Stimulated activated CD4-positive, alpha-beta T cell treated with anti-CD3 and anti-CD28 coated beads, Interleukin-2, amount 100 ng/mL, for 4 hours (primary cell): ENCODE measurements at regions not wholly inside any gene's neighbourhood (a gene's known extent, or its start where the extent isn't known, plus 50 kb on each side); places are given as distances from the start of the nearest gene placed in this dataset.
"Not testable (repeated sequence)": the region's sequence is repeated elsewhere in the genome, so short reads cannot be mapped to it uniquely, and the experiment has no call there.

ENCODE experiments used
- DNase-seq: peaks from one replicate; pipeline ENCODE4 v3.0.0-alpha.2; 2020; ENCODE audit warnings: low read depth

DNA sequence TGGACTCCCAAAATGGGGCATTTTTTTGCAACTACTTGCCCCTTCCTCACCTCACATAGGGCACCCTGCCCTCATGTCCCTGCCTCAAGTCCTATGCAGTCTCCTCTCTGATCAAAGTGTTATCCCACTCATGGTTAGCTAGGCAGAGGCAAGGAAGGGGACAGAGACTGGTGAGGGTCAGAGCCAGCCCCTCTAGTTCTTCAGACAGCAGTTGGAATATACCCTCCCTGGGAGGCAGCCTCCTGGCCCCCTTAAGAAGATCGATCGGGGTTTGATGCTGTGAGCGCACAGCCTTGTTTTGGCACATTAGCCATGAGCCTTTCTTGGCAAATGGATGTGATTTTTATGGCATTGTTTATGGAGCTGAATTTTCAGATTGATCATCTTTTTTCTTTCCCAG is 436.9 kb downstream of the BUD13 start:
- DNase-seq: no peak

DNA sequence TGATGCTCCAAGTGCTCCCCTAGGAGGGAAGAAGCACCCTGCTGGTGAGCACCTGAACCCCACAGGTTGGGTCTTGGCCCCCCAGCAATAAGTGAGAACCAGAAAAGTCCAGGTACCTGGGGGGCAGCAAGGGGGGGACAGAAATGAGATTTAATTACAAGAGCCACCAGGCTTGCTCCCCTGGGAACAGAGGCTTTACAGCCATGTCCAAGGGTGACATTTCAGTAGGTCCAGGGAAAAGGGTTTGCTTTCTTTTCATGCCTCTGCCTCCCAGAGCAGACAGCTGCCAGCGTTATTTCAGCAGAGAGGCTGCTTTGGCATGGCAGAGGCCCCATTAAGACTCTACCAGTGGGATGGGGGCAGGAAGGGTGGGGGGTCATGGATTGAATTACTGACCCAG is 437.7 kb downstream of the BUD13 start:
- DNase-seq: no peak

DNA sequence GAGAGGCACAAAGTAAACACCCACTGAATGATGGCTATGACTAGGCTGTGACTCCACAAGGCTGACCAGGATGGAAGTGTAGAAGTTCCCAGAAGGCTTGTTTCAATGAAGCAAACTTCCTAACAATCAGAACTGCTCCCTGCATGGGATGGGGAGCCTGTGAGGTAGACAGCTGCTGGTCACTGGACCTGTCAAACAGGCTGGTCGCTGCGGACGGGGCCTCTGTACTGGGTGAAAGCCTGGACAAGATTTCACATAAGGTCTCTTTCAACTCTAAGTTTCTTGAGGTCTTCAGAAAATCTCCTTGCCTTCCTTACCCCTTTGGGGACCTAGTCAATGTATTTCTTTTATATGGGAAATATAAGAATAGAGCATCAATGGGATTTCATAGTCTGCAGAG is 438.2 kb downstream of the BUD13 start:
- DNase-seq: no peak

DNA sequence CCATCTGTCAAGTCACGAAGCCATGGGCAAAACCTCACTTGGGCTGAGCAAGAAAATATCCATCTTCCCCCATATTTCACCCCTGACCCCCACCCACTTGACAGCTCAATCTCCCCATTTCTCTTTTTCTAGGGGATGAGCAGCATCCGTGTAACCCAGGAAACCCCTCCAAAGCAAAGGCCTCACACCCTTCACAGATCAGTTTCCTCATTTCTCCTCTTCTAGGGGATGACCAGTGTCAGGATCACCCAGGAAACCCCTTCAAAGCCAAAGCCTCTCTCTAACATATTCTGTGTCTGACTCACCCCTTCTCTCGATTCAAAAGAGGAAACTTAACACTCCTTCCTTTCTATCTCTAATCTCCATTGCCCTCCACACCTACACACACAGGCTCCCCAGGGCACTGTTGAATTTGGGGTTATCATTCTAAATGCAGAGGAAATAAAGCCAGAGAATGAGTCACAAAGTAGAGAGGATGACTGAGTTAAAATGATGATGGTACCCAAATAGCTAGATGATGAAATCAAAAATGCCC is 439.7 kb downstream of the BUD13 start:
- no peak for DNase-seq

DNA sequence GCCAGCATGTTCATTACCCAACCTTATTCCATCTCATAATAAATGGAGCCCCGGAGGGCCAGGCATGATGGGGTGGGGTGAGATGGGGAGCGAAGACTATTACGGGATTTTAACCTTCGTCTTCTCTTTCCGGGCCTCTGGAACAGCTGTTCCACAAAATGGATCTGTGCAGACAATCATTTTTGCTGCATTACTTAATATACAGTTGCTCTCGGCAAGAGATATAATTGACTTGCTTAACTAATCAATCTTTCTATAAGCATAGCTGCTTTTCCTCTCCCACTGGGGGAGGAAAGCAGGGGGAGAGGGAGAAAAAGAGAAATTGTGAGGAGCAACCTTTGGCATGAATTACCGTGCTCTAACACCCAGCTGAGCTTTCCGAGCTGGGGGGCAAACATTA is 440.4 kb downstream of the BUD13 start:
- DNase-seq: no peak

DNA sequence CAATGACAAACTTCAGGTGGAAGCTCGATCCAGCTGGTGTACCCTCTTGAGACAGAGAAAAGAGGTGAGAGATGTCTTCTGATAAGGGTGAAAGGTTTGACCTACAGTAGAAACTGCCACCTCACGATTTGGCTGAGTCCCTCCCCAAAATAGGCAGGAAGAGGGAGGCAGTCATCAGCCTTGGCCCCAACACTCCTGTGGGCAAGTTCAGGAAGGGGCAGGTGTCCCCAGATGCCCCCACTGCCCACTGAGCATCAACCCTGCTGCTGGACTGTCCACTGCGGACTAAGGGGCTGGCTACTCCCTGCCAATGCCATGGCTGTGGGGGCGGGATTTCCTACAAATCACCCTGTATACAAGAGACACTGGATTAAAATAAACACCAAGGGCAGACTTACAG is 441.4 kb downstream of the BUD13 start:
- DNase-seq: no peak

DNA sequence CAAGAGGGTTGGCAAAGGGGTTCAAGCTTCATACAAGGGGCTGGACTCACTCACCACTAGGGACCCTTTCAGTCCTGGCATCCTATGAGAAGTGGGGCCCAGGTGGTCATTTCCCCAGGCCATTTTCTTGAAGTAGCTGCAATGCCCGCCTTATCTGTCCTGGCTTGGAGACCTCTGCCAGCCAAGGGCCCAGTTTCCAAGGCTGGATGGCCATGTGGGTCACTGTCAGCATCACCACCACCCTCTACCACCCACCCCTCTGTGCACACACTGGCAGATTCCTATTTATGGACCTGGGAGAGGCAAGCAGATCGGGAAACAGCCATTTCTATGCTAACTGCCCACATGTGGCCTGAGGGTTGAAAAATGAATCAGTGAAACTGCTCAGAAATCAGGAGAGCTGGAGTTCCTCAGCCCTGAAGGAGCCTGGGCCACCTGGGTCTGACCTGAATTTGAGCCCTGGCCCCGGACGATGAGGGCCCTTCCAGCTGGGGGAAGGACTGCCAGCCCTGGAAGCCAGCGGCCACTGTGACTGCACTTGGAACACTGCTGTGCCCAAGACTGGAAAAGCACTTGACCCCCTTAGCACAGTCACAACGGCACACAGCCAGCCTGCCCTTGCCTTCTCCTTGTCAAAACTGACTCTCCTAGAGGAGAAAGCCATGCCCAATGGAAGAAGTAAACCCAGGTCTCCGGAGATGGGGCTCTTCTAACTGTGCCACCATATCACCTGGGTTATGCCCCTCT is 442.2 kb downstream of the BUD13 start:
- DNase-seq: no peak

DNA sequence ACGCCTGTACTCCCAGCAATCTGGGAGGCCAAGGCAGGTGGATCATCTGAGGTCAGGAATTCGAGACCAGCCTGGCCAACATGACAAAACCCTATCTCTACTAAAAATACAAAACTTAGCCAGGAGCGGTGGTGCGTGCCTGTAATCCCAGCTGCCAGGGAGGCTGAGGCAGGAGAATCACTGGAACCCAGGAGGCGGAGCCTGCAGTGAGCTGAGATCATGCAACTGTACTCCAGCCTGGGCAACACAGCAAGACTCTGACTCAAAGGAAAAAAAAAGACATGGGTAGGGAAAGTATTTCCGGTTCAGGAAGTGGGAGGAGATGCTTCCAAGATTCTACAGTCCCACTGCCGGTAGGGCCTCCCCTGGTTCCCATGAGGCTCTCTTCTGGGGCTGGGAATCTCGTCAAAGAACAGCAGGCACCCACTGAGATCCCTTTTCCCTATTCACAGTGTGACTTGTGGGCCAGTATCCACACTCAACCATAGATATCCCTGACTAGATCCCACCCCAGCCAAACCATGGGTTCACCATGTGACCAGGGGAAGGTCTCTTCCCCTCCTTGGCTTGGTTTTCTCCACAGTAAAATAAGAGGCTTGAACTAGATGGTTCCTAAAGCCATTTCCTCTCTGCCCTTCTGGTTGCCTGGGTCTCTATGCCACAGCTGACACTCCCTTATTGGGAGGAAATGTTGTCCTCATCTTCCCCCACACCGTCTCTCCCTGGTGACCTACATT is 443.3 kb downstream of the BUD13 start:
- DNase-seq: no peak

DNA sequence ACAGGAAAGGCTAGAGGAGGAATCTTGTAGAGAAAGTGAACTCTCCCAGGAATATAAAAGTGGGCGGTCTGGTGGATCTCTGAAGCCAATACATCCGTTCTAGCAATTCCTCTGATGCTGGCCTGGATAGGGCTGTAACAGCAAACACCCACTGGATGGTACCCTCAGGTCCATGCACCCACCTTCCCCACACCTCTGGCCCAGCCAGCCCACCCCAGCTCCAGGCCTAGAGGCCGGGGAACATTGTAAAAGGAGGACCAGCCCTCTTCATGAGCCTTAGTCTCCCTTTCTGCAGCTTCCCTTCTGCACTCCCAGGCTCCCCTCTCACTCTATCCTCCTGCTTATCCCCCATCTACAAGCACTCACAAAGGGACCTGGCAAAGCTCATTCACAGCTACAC is 443.9 kb downstream of the BUD13 start:
- DNase-seq: no peak

DNA sequence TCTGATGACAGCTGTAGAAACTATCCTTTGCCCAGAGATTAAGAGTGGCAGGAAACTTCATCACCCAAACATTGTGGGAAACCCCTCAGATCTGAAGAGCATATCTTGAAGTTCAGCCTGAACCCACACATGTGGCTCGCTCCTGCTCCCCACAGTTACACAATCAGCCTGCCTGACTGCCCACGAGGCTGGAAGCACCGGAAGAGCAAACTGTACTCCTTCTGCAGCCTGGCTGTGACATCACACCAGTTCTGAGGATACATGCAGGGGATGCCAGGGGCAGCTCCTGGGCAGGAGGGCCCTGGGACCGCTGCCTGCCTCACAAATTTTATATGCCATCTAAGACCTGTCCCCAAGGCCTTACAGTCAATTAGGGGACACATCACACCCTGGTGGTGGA is 444.4 kb downstream of the BUD13 start:
- DNase-seq: no peak

DNA sequence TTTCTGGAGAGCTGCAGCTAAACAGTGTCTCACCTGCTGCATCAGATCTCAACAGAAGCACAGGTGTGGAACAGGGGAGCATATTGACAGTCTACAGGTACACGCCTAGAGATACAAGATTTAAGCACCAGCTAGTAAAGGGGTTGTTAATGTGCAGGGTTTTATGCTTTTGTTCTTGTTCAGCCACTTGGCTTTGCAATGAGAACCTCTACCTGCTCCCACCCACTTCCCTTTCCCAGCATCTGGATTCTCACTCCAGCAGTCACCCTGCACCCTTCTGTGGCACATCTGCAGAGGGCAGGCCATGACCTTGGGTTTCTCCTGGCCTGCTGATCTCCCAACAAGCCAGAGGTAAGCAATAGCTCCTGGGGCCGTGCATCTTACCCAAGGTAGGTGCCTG is 446.6 kb downstream of the BUD13 start:
- DNase-seq: no peak

DNA sequence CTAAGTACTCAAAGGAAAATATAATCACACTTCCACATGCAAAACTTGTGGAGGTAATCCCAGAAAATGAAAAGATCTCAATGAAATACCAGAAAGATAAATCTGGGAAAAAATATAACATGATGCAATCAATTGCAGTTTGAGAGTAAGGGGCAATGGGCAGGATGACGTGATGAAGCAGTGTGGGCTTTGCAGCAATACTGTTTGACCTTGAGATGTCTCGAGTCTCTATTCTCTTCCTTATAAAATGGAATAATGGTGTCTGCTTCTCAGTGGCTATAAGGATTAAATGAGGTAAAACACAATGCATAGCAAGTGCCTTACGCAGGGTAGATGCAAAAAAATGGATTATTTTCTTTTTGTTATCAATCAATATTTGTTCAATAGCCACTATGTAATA is 447.5 kb downstream of the BUD13 start:
- DNase-seq: no peak

DNA sequence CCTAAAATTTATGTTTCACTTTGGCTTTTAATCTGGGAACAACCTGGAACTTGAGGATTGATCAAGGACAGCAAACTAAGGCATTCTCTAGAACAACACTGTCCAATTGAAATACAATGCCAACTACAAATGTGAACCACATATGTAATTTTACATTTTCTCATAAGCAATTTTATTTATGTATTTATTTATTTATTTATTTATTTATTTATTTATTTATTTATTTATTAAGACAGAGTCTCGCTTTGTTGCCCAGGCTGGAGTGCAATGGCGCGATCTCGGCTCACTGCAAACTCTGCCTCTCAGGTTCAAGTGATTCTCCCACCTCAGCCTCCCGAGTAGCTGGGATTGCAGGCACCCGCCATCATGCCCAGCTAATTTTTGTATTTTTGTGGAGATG is 448.7 kb downstream of the BUD13 start:
- not testable (repeated sequence) for DNase-seq

DNA sequence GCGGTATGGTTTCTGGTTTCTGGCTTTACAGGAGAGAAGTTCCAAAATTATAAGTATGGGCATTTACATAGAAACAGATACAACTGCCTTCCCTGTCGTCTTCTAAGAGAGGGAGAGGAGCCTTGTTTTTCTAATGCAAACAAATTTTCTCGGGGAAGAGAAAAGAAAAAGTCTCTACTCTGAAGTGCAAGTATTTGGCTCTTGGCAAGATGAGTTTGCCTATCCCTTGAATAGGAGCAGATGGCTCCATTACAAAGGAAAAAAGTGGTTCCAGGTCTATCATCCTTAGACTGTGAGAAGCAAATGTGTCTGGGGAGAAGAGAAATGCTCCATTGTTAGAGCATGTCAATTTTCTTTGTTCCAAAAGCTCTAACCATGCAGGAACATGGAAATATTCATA is 455.6 kb downstream of the BUD13 start:
- no peak for DNase-seq

DNA sequence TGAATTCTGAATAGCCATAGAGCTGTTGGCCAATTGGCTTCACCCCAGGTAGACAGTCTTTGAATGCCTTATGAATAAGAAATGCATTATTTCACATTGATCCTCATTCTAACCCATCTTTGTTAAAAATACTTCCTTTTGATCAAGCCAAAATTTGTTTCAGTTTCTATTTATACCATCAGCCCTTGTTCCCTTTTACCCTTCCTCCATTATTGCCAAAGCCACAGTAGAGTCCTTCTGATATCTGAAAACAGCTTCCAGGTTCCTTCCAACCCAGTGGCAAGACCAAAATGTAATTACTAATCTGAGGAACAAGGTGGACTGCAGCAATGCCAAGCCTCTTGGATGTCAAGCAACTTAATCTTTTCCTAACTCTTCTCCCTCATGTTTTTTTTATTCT is 458.8 kb downstream of the BUD13 start:
- no peak for DNase-seq

DNA sequence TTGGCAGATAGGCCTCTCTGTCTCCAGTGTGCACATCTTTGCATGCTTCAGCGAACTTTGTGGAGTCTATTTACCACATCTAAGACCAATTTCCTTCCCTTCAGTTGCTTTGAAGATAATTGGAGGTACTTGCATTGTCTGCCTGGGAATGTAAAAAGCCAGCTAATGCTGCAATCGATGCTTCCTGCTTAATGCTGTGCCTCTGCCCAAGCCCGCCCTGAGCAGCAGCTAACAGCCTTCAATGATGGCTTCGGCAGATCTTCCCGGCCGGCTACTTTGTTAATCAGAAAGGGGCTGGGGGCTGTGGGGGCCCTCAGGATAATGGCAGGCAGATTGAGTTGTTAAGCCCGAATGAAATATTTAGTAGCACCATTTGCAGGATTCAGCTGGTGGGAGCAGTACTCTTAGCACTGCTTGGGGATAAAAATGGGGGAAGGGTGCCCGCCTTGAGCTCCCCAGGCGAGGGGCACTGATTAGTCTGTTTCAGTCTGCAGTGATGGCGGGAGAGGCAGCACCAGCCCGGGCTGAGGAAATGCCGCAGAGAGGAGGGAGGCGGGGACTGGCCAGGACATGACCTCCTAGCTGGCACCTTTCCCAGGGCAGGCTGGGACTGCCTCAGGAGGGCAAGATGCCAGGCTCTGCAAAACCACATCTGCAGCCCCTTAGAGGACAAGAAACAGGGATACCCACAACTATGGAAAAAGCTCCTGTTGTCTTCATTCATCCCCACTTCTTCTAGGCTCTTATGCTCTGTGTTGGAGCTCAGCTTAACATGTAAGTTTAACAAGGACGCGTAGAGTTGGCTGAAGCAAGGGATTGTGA is 460.0 kb downstream of the BUD13 start:
- no peak for DNase-seq

DNA sequence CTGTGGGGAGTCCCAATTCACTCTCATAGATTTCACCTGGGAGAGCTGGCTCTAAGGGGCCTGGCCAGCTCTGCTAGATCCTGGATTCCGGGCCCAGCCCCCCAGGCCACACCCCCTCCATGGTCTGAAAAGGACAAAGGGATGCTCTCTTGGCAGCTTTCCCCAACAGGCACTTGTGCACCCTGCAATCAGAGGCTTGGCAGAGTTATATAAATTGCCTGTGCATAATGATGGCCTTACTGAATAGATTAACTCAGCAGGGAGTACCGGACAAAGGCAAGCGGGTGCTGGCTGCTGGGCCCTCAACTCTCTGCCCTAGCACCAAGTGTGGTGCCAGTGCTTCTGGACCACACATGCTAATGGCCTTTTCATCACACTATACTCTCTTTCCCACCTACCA is 461.6 kb downstream of the BUD13 start:
- DNase-seq: no peak

DNA sequence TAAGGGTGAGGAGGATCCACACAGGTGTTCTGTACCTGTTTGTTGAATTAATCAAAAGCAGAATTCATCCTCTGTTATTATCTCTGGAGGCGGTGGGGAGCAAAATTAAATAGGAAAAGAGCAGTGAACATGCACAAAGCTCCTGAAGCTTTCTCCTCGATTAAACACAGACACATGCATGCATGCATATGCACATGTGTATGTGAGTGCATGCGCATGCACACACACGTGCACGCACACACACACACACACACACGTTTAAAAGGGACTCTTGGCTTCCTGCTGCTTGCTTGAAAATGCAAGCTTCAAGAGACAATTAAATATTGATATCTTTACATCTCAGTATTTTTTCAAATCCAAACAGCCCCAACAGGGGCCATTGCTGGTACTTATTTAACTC is 462.1 kb downstream of the BUD13 start:
- DNase-seq: no peak

DNA sequence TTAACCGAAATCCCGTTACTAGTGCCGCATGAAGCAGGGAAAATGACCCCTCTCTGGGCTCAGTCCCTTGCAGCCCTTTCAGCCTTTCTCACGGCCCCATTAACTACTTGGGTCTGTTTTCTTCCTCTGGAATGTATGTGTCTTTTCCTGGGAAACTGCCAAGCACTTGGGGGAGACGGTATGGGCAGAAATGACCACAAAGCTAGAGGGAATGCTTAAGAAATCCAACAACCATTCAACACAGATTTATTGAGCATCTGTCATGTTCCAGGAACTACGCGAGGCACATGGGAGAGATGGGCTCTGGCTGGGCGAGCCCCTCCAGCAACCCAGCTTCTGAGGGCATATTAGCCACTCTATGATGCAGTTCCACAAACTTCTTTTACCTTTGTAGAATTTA is 462.6 kb downstream of the BUD13 start:
- no peak for DNase-seq

DNA sequence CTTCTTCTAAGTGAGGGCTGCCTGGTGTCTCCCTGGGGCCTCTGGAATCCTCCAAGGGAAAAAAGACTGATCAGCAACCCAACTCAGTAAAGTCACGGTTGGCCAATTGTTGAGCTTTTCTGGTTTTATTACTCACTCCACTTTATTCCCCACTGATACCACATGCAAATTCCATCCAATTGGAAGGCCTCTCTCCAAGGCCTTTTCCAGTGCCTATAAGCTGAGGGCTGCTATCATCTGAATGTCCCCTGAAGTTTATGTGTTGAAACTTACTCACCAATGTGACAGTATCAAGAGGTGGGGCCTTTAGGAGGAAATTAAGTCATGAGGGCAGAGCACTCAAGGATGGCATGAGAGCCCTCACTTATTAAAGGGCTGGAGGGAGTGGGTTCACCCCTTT is 463.3 kb downstream of the BUD13 start:
- no peak for DNase-seq

DNA sequence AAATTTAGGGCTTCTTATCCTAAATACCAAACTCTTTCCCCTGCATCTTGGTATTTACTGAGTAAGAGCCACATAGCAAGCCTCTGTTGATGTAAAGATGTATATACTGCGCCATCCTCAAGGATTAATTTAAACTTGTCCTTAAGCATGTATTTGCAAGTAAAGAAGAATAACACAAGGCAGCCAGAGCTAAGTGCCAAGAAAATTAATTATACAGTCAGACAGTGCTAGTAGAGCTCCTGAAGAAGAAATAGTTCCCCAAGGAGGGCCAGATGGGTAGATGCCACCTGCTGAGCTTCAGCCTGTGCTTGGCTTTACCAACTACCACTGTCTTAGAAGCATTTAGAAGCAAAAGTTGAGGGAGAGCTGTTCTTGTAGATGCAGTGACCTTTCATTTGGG is 470.0 kb downstream of the BUD13 start:
- no peak for DNase-seq

DNA sequence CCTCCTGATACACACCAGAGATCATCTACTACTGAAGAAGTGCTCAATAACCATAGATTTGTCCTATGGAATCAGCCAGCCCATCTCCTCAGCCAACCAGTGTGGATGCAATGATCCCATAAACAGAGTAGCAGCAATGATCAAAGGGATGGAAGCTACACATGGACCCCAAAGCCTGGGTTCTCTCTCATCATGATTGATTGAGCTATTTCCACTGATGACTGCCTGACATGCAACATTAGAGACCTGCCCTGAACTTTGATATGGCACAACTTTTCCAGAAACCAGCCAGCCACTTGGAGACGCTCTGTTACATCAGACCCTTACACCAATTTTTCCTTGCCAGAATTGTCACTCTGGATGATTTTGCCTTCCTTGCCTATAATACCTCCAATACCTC is 471.6 kb downstream of the BUD13 start:
- no peak for DNase-seq

DNA sequence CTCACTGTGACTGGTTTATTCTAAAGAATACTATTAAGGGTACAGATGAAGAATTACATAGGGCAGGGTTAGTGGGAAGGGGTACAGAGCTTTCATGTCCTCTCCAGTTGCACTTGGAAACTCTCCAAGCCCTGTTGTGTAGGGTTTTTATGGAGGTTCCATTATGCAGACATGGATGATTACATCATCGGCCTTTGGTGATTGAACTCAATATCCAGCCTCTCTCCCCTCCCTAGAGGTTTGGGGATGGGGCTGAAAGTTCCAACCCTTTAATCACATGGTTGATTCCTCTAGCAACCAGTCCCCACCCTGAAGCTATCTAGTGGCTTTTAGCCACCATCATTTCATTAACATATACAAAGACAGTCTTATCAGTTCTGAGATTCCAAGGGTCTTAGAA is 472.6 kb downstream of the BUD13 start:
- DNase-seq: no peak
